ENCODE measurements at regions not wholly inside any gene's neighbourhood (a gene's known extent, or its start where the extent isn't known, plus 50 kb on each side); places are given as distances from the start of the nearest gene placed in this dataset.
A peak's percentile ranks its signal among the peaks of the same experiment; 100 is the strongest.

GRCh38 chr1:235925016-235925415 is 58.3 kb upstream of the LYST start:
- no peak for DNase-seq (ENCODE audit: low read depth)
- in situ Hi-C loops (cut with HindIII; ENCODE audit: low pct_unique_long_range_greater_than_20kb, low sequenced_read_pairs) = no loop called here

DNA sequence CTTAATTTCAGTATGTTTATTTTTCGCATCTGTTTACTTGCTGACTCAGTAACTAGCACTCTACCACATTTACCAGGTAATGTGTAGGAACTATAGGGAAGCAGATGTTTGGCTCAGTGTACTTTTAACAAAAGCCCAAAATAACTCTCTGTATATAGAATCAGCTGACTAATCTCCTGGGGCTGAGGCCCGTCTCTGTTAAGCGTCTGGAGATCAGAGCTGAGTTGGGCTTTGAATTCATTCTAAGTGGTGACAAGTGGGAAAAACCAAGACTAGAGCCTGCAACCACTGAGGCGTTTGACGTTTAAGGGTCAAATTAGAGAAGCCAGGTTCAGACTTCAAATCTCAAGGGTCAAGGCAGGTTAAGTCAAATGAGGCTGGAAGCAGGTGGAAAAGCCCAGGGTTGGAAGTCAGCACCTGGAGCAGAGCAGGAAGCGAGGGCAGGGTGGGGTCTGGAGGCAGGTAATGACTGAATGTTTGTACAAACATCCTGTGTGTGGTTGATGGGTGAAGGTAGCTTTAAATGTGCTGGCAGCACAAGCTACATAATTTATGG is 56.8 kb upstream of the LYST start:
- DNase-seq (ENCODE audit: low read depth) = no peak
- in situ Hi-C loops (cut with HindIII; ENCODE audit: low pct_unique_long_range_greater_than_20kb, low sequenced_read_pairs) = no loop called here

- in situ Hi-C loops (cut with HindIII; ENCODE audit: low pct_unique_long_range_greater_than_20kb, low sequenced_read_pairs) = no loop called here
- DNase-seq (ENCODE audit: low read depth) = peak; percentile 70
These were observed 54.1 kb upstream of the LYST start for GRCh38 chr1:235920596-235921375.

DNA sequence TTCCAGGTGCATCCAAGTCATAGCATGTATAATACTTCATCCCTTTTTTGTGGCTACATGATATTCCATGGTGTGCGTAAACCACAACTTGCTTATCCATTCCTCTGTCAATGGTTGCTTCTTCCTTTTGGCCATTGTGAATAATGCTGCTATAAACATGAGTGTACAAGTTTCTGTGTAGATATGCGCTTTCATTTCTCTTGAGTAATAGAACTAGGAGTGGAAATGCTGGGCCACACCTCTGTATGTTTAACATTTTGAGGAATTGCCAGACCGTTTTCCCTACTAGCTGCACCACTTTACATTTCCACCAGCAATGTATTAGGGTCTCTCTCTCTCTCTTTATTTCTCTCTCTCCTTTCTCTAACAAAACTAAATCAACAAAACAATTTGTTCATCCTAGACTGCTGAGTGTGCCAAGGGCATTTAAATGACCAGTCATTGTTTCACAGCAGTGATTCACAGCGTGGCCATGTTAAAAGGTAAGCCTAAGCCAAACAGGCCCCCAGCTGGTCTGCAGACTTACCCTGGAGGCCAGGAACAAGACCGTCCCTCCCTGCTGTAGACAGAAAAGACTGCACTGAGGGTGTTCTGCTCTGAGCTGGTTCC is 53.2 kb upstream of the LYST start:
- DNase-seq (ENCODE audit: low read depth) = peak; percentile 61
- in situ Hi-C loops (cut with HindIII; ENCODE audit: low pct_unique_long_range_greater_than_20kb, low sequenced_read_pairs) = no loop called here

DNA sequence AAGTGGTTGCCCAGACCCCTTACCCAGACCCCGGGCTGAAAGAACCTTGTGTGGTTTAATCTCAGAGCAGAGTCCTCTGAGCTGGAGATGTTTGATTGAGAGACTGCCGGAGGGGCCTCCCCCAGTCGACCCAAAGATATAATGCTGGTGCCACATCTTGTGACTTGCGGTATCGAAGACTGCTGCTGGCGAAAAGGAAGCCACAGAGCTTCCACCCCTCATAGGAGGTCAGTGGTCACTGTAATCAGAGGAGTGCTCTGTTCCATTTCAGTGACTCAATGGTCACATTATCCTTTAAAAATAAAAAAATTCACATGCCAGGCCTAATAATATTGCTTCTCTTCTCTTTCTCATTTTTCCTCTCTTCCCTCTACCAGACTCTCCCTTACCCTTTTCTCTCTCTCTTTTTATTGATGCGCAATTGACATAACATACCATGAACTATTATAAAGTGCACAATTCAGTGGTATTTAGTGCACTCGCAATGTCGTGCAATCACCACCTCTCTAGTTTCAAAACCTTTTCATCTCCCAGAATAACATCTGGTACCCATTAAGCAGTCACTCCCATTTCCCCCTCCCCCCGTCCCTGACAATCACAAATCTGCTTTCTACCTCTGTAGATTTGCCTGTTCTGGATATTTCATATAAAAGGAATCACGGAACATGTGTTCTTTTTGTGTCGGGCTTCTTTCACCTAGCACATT is 52.6 kb upstream of the LYST start:
- in situ Hi-C loops (cut with HindIII; ENCODE audit: low pct_unique_long_range_greater_than_20kb, low sequenced_read_pairs) = no loop called here
- peak; percentile 61 for DNase-seq (ENCODE audit: low read depth)

- in situ Hi-C loops (cut with HindIII; ENCODE audit: low pct_unique_long_range_greater_than_20kb, low sequenced_read_pairs) = no loop called here
- no peak for DNase-seq (ENCODE audit: low read depth)
These were observed 51.8 kb upstream of the LYST start for GRCh38 chr1:235918465-235918864.

DNA sequence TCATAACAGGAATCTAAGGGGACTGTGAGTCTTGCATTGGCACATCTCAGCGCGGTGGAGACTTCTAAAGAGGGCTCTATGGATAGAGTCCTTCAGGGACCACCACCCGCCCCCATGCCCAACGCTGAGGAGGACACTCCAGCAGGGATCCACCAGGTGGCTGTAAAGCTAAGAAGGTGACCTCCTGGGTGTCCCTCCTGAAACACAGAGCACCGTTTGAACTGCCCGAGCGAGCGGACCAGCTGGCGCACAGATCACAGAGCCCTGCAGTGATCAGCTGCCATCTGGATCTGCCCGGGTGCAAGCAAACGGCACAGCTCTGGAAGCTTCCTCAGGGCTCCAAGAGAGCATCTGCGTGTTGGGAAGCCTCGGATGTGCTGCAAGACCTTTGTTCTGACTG is 51.3 kb upstream of the LYST start:
- DNase-seq (ENCODE audit: low read depth) = no peak
- in situ Hi-C loops (cut with HindIII; ENCODE audit: low pct_unique_long_range_greater_than_20kb, low sequenced_read_pairs) = no loop called here

DNA sequence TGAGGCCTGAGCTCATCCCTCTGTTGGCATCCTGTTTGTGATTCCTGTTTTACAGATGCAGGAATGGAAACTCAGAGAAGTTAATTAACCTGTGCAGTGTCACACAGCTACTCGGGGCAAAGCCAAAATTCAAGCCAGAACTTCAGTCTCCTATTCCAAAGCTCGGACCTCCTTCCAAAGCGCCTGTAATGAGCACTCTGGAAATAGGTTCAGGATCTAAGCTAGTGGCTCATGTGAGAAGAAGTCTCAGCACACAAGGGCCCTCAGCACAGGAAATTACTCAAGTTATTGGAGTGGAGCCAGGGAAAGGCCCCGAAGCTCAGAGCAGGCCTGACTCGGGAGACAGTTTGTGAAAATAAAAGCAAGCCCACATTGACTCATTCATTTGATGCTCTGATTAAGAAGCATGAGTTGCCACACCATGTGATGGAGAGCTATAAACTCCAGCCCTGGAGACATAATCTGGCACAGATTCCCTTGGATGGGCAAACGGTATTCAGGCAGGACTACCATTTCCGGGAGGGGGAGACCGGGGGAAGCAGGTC is 50.6 kb upstream of the LYST start:
- DNase-seq (ENCODE audit: low read depth) = peak; percentile 99
- in situ Hi-C loops (cut with HindIII; ENCODE audit: low pct_unique_long_range_greater_than_20kb, low sequenced_read_pairs) = no loop called here

Data from Caki2 (cell line).